ENCODE measurements at regions not wholly inside any gene's neighbourhood (a gene's known extent, or its start where the extent isn't known, plus 50 kb on each side); places are given as distances from the start of the nearest gene placed in this dataset.

- no peak for DNase-seq (ENCODE audit: low read depth)
- no peaks in the 10 kb centered on the region for H3K4me1 ChIP-seq (ENCODE audit: insufficient read depth, low read length)
- no peak overlapping the region for H3K9ac ChIP-seq (ENCODE audit: low read length)
- no peaks in the 10 kb centered on the region for H4K20me1 ChIP-seq (ENCODE audit: insufficient read depth, low read length)
- Mint-ChIP-seq H3K4me1 (ENCODE audit: low read depth, unreplicated experiment) (peaks cover 7% of the 10 kb centered on the region), H3K27ac (ENCODE audit: unreplicated experiment) (no peak overlapping the region), H3K4me3 (ENCODE audit: unreplicated experiment) (no peak overlapping the region), H3K27me3 (ENCODE audit: low read depth, unreplicated experiment) (no peaks in the 10 kb centered on the region), H3K9me3 (ENCODE audit: unreplicated experiment) (no peaks in the 10 kb centered on the region), H3K36me3 (ENCODE audit: low read depth, unreplicated experiment) (no peaks in the 10 kb centered on the region)
- H3K9me3 ChIP-seq (ENCODE audit: insufficient read depth, low read depth, low read length): no peaks in the 10 kb centered on the region
- H3K4me2 ChIP-seq (ENCODE audit: low read length): no peak overlapping the region
- TF ChIP-seq CTCF (IDR thresholded peaks at IDR 0.05; ENCODE audit: insufficient read depth, low read depth, low read length) (no peak), EZH2 (IDR thresholded peaks at IDR 0.05; ENCODE audit: insufficient read depth, low read length) (no peak)
- H3K36me3 ChIP-seq (ENCODE audit: insufficient read depth, low read length): no peaks in the 10 kb centered on the region
- H3K79me2 ChIP-seq (ENCODE audit: insufficient read depth, low read length): no peaks in the 10 kb centered on the region
- H3K27ac ChIP-seq (ENCODE audit: low read depth, low read length): no peak overlapping the region
- H2AFZ ChIP-seq (ENCODE audit: low read depth, low read length): no peak overlapping the region
- no peak overlapping the region for H3K4me3 ChIP-seq (ENCODE audit: insufficient read depth, low read depth, low read length)
- H3K27me3 ChIP-seq (ENCODE audit: insufficient read depth, low read length): no peaks in the 10 kb centered on the region
- no peak for FAIRE-seq
Measured at GRCh38 chr12:87039536-87039935, 783.3 kb upstream of the MGAT4C start.

DNA sequence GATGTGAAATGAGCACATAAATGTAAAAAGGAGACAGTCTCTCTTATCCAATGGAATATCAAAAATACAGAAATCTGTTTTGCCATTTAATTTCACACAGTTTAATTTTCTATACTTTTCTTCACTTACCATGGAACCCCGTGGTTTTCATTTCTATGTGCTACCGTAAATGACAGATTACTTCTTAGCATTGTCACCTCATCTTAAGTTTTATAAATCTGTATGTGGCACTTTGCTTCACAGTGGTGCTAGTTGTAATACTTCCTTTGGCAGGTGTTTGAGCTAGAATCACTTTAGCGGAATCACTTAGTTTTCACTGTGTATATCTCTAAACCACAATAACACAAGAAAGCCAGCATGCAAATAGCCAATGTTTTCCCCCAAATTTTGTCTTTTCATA is 781.9 kb upstream of the MGAT4C start:
- H3K4me3 Mint-ChIP-seq (ENCODE audit: unreplicated experiment): no peak overlapping the region
- no peaks in the 10 kb centered on the region for H3K36me3 ChIP-seq (ENCODE audit: insufficient read depth, low read length)
- H3K36me3 Mint-ChIP-seq (ENCODE audit: low read depth, unreplicated experiment): no peaks in the 10 kb centered on the region
- TF ChIP-seq EZH2 (IDR thresholded peaks at IDR 0.05; ENCODE audit: insufficient read depth, low read length) (no peak), CTCF (IDR thresholded peaks at IDR 0.05; ENCODE audit: insufficient read depth, low read depth, low read length) (no peak)
- FAIRE-seq (no peak), DNase-seq (ENCODE audit: low read depth) (no peak)
- no peaks in the 10 kb centered on the region for H3K9me3 Mint-ChIP-seq (ENCODE audit: unreplicated experiment)
- H3K27ac ChIP-seq (ENCODE audit: low read depth, low read length): no peak overlapping the region
- H4K20me1 ChIP-seq (ENCODE audit: insufficient read depth, low read length): no peaks in the 10 kb centered on the region
- H3K9me3 ChIP-seq (ENCODE audit: insufficient read depth, low read depth, low read length): no peaks in the 10 kb centered on the region
- peaks cover 7% of the 10 kb centered on the region for H3K4me1 Mint-ChIP-seq (ENCODE audit: low read depth, unreplicated experiment)
- no peak overlapping the region for H3K9ac ChIP-seq (ENCODE audit: low read length)
- H3K27ac Mint-ChIP-seq (ENCODE audit: unreplicated experiment): no peak overlapping the region
- no peak overlapping the region for H2AFZ ChIP-seq (ENCODE audit: low read depth, low read length)
- H3K4me1 ChIP-seq (ENCODE audit: insufficient read depth, low read length): no peaks in the 10 kb centered on the region
- no peak overlapping the region for H3K4me3 ChIP-seq (ENCODE audit: insufficient read depth, low read depth, low read length)
- no peaks in the 10 kb centered on the region for H3K27me3 Mint-ChIP-seq (ENCODE audit: low read depth, unreplicated experiment)
- H3K79me2 ChIP-seq (ENCODE audit: insufficient read depth, low read length): no peaks in the 10 kb centered on the region
- H3K27me3 ChIP-seq (ENCODE audit: insufficient read depth, low read length): no peaks in the 10 kb centered on the region
- H3K4me2 ChIP-seq (ENCODE audit: low read length): no peak overlapping the region

DNA sequence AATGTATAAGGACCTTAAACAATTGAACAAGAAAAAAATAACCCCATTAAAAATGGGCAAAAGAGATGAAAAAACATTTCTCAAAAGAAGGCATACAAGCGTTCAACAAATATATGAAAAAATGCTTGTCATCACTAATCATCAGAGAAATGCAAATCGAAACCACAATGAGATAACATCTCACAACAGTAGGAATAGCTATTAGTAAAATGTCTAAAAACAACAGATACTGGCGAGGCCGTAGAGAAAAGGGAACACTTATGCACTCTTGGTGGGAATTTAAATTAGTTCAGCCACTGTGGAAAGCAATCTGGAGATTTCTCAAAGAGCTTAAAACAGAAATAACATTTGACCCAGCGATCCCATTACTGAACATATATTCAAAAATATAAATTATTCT is 769.8 kb upstream of the MGAT4C start:
- H3K79me2 ChIP-seq (ENCODE audit: insufficient read depth, low read length): no peaks in the 10 kb centered on the region
- no peak for FAIRE-seq
- H3K9ac ChIP-seq (ENCODE audit: low read length): no peak overlapping the region
- no peak overlapping the region for H3K4me2 ChIP-seq (ENCODE audit: low read length)
- H2AFZ ChIP-seq (ENCODE audit: low read depth, low read length): no peak overlapping the region
- H3K4me3 ChIP-seq (ENCODE audit: insufficient read depth, low read depth, low read length): no peak overlapping the region
- peaks cover 3% of the 10 kb centered on the region for H3K4me1 Mint-ChIP-seq (ENCODE audit: low read depth, unreplicated experiment)
- no peaks in the 10 kb centered on the region for H3K27me3 ChIP-seq (ENCODE audit: insufficient read depth, low read length)
- no peaks in the 10 kb centered on the region for H3K4me1 ChIP-seq (ENCODE audit: insufficient read depth, low read length)
- H3K27ac ChIP-seq (ENCODE audit: low read depth, low read length): no peak overlapping the region
- H3K36me3 Mint-ChIP-seq (ENCODE audit: low read depth, unreplicated experiment): no peaks in the 10 kb centered on the region
- no peak overlapping the region for H3K4me3 Mint-ChIP-seq (ENCODE audit: unreplicated experiment)
- H4K20me1 ChIP-seq (ENCODE audit: insufficient read depth, low read length): no peaks in the 10 kb centered on the region
- TF ChIP-seq EZH2 (IDR thresholded peaks at IDR 0.05; ENCODE audit: insufficient read depth, low read length): no peak
- no peak for TF ChIP-seq CTCF (IDR thresholded peaks at IDR 0.05; ENCODE audit: insufficient read depth, low read depth, low read length)
- peak; percentile 44 for DNase-seq (ENCODE audit: low read depth)
- no peaks in the 10 kb centered on the region for H3K27me3 Mint-ChIP-seq (ENCODE audit: low read depth, unreplicated experiment)
- H3K9me3 Mint-ChIP-seq (ENCODE audit: unreplicated experiment): no peaks in the 10 kb centered on the region
- no peaks in the 10 kb centered on the region for H3K9me3 ChIP-seq (ENCODE audit: insufficient read depth, low read depth, low read length)
- no peak overlapping the region for H3K27ac Mint-ChIP-seq (ENCODE audit: unreplicated experiment)
- H3K36me3 ChIP-seq (ENCODE audit: insufficient read depth, low read length): no peaks in the 10 kb centered on the region

All from astrocyte (in vitro differentiated cells and primary cell).